ENCODE measurements at regions not wholly inside any gene's neighbourhood (a gene's known extent, or its start where the extent isn't known, plus 50 kb on each side); places are given as distances from the start of the nearest gene placed in this dataset.
A peak's percentile ranks its signal among the peaks of the same experiment; 100 is the strongest.

GRCh38 chr6:169321546-169321945 lies 67.9 kb upstream of the THBS2 start:
- H3K4me1 Mint-ChIP-seq: no peaks in the 10 kb centered on the region
- H3K27me3 Mint-ChIP-seq: peaks cover 0 to 10% (median 9%) of the 10 kb centered on the region in 3 donors
- DNase-seq (no peak), ATAC-seq (ENCODE audit: low read depth in 2 of 2) (no peak)
- peaks cover 0 to 5% (median 0%) of the 10 kb centered on the region in 7 donors for H3K9me3 Mint-ChIP-seq
- peak overlapping the region in 1 of 6 donors; percentile 51 for H3K27ac Mint-ChIP-seq
- H3K36me3 Mint-ChIP-seq: no peaks in the 10 kb centered on the region
- H3K4me3 Mint-ChIP-seq: no peak overlapping the region

- H3K9me3 Mint-ChIP-seq: peaks cover 0 to 1% (median 0%) of the 10 kb centered on the region in 7 donors
- no peak overlapping the region for H3K4me3 Mint-ChIP-seq
- H3K36me3 Mint-ChIP-seq: no peaks in the 10 kb centered on the region
- DNase-seq (no peak), ATAC-seq (ENCODE audit: low read depth in 2 of 2) (no peak)
- no peaks in the 10 kb centered on the region for H3K4me1 Mint-ChIP-seq
- H3K27ac Mint-ChIP-seq: no peak overlapping the region
- peaks cover 0 to 9% (median 6%) of the 10 kb centered on the region in 3 donors for H3K27me3 Mint-ChIP-seq
Measured at GRCh38 chr6:169320013-169320412, 66.4 kb upstream of the THBS2 start.

GRCh38 chr6:169317441-169318202 lies 64.0 kb upstream of the THBS2 start:
- H3K9me3 Mint-ChIP-seq: no peaks in the 10 kb centered on the region
- no peaks in the 10 kb centered on the region for H3K36me3 Mint-ChIP-seq
- H3K4me3 Mint-ChIP-seq: no peak overlapping the region
- H3K27ac Mint-ChIP-seq: no peak overlapping the region
- DNase-seq: no peak
- no peak for ATAC-seq (ENCODE audit: low read depth in 2 of 2)
- H3K4me1 Mint-ChIP-seq: no peaks in the 10 kb centered on the region
- H3K27me3 Mint-ChIP-seq: peaks cover 0 to 9% (median 0%) of the 10 kb centered on the region in 3 donors

- no peak for ATAC-seq (ENCODE audit: low read depth in 2 of 2)
Measured at GRCh38 chr6:169316651-169317050, 63.0 kb upstream of the THBS2 start.

GRCh38 chr6:169315830-169316614 lies 62.4 kb upstream of the THBS2 start:
- DNase-seq: no peak
- ATAC-seq (ENCODE audit: low read depth in 2 of 2): no peak
- no peaks in the 10 kb centered on the region for H3K36me3 Mint-ChIP-seq
- H3K27me3 Mint-ChIP-seq: peaks cover 0 to under 1% (median 0%) of the 10 kb centered on the region in 3 donors
- H3K9me3 Mint-ChIP-seq: peaks cover 0 to 2% (median 0%) of the 10 kb centered on the region in 7 donors
- H3K4me3 Mint-ChIP-seq: no peak overlapping the region
- no peak overlapping the region for H3K27ac Mint-ChIP-seq
- no peaks in the 10 kb centered on the region for H3K4me1 Mint-ChIP-seq

More at GRCh38 chr6:169316651-169317050, 63.0 kb upstream of the THBS2 start:
- no peak overlapping the region for H3K27ac Mint-ChIP-seq
- H3K27me3 Mint-ChIP-seq: peaks cover 0 to 7% (median 0%) of the 10 kb centered on the region in 3 donors
- no peaks in the 10 kb centered on the region for H3K4me1 Mint-ChIP-seq
- no peak overlapping the region for H3K4me3 Mint-ChIP-seq
- H3K36me3 Mint-ChIP-seq: no peaks in the 10 kb centered on the region
- DNase-seq: no peak
- H3K9me3 Mint-ChIP-seq: peaks cover 0 to under 1% (median 0%) of the 10 kb centered on the region in 7 donors

DNA sequence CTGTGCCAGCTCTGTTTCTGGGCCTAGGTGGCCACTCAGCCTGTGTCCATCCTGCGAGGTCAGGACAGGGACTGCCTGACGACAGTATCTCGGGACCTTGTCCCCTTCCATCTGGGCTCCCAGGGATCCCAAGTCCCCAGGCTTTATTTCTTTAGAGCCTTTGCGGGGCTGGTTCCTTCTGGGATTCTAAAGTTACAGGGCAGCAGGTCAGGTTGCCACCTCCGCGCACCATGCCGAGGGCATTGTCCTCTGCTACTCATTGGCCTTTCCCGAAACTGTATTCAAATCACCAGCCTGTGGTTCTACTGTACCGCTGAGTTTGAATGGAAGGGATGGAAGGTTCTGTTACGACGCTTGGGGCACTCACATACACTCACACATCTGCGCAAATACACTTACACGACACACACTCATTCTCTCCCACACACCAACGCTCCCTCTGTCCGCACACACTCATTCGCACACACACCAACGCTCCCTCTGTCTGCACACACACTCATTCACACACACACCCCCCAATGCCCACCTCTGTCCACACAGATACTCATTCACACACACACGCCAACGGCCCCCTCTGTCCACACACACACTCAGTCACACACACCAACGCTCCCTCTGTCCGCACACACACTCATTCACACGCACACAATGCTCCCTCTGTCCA lies 59.8 kb upstream of the THBS2 start:
- H3K9me3 Mint-ChIP-seq: peaks cover 0 to 2% (median 0%) of the 10 kb centered on the region in 7 donors
- DNase-seq (no peak), ATAC-seq (ENCODE audit: low read depth in 2 of 2) (no peak)
- H3K4me1 Mint-ChIP-seq: no peaks in the 10 kb centered on the region
- H3K27ac Mint-ChIP-seq: no peak overlapping the region
- no peaks in the 10 kb centered on the region for H3K27me3 Mint-ChIP-seq
- H3K4me3 Mint-ChIP-seq: no peak overlapping the region
- no peaks in the 10 kb centered on the region for H3K36me3 Mint-ChIP-seq

- ATAC-seq (ENCODE audit: low read depth in 2 of 2) (no peak), DNase-seq (no peak)
- no peaks in the 10 kb centered on the region for H3K36me3 Mint-ChIP-seq
- no peaks in the 10 kb centered on the region for H3K4me1 Mint-ChIP-seq
- peak overlapping the region in 1 of 6 donors; percentile 13 for H3K27ac Mint-ChIP-seq
- peaks cover 0 to 2% (median 0%) of the 10 kb centered on the region in 7 donors for H3K9me3 Mint-ChIP-seq
- H3K4me3 Mint-ChIP-seq: no peak overlapping the region
- H3K27me3 Mint-ChIP-seq: no peaks in the 10 kb centered on the region
Measured at GRCh38 chr6:169312658-169313346, 59.2 kb upstream of the THBS2 start.

GRCh38 chr6:169310983-169311382 lies 57.3 kb upstream of the THBS2 start:
- H3K27ac Mint-ChIP-seq: no peak overlapping the region
- H3K4me1 Mint-ChIP-seq: no peaks in the 10 kb centered on the region
- peaks cover 0 to 2% (median 0%) of the 10 kb centered on the region in 7 donors for H3K9me3 Mint-ChIP-seq
- DNase-seq: no peak
- H3K27me3 Mint-ChIP-seq: no peaks in the 10 kb centered on the region
- ATAC-seq (ENCODE audit: low read depth in 2 of 2): no peak
- no peak overlapping the region for H3K4me3 Mint-ChIP-seq
- H3K36me3 Mint-ChIP-seq: no peaks in the 10 kb centered on the region

All from naive B cell (primary cell).